ENCODE measurements at regions not wholly inside any gene's neighbourhood (a gene's known extent, or its start where the extent isn't known, plus 50 kb on each side); places are given as distances from the start of the nearest gene placed in this dataset.

- ChIA-PET CTCF (no interaction called here), POLR2A (no interaction called here)
- dilution Hi-C loops (cut with MboI; ENCODE audit: extremely low pct_ligation_motif_present, low sequenced_read_pairs) (no loop called here), intact Hi-C loops (cut with micrococcal nuclease) (no loop called here)
- Histone ChIP-seq H3K27me3 (ENCODE audit: control insufficient read depth in 2 of 2, insufficient read depth in 2 of 2, low read length in 2 of 2) (no peaks in the 10 kb centered on the region), H3K9ac (replicated peaks; ENCODE audit: extremely low read depth, insufficient read depth, low read length) (no peak overlapping the region), H3K9me3 (replicated peaks; ENCODE audit: control insufficient read depth, insufficient read depth, low read length) (no peaks in the 10 kb centered on the region), H3K36me3 (ENCODE audit: control insufficient read depth in 2 of 2, extremely low read depth in 1 of 2, insufficient read depth in 2 of 2, low read length in 2 of 2) (no peaks in the 10 kb centered on the region), H3K4me1 (ENCODE audit: control insufficient read depth, extremely low read depth, insufficient read depth, low read length) (peaks cover 12% of the 10 kb centered on the region), H3K9me1 (replicated peaks; ENCODE audit: control insufficient read depth, extremely low read depth, insufficient read depth, low read length) (no peaks in the 10 kb centered on the region), H3K79me2 (ENCODE audit: control insufficient read depth, insufficient read depth, low read length) (no peaks in the 10 kb centered on the region), H3K27ac (ENCODE audit: insufficient read depth, low read depth, low read length) (no peak overlapping the region), H4K20me1 (replicated peaks; ENCODE audit: control insufficient read depth, extremely low read depth, insufficient read depth, low read length) (no peaks in the 10 kb centered on the region), H3K4me2 (ENCODE audit: insufficient read depth, low read length) (no peak overlapping the region), H3K4me3 (replicated peaks in 1 of 3; ENCODE audit: insufficient read depth in 1 of 3, low read depth in 1 of 3, low read length in 3 of 3) (no peak overlapping the region), H2AFZ (ENCODE audit: low read depth, low read length) (no peak overlapping the region)
- DNase-seq (ENCODE audit: low read depth, low spot score) (no peak), FAIRE-seq (no peak)
- BruUV-seq (replicated peaks): no TSS peak
- TF ChIP-seq MYC (IDR thresholded peaks at IDR 0.05; ENCODE audit: low read depth, low read length) (no peak), GATA2 (IDR thresholded peaks at IDR 0.05; ENCODE audit: insufficient read depth, insufficient read length, low read depth, low read length) (no peak), EZH2 (IDR thresholded peaks at IDR 0.05; ENCODE audit: borderline replicate concordance, low read depth, low read length, severe bottlenecking) (no peak), POLR2AphosphoS5 (IDR thresholded peaks at IDR 0.05; ENCODE audit: insufficient read depth, low read depth, low read length) (no peak), POLR2A (IDR thresholded peaks at IDR 0.05; ENCODE audit: low read depth, low read length) (no peak)
Observed at GRCh38 chr3:16108424-16108823, 66.1 kb upstream of the GALNT15 start.

- H3K4me2 ChIP-seq (ENCODE audit: insufficient read depth, low read length): no peak overlapping the region
- BruUV-seq (replicated peaks): no TSS peak
- POLR2A ChIA-PET: no interaction called here
Observed at GRCh38 chr3:16109929-16110328, 64.6 kb upstream of the GALNT15 start.

More at GRCh38 chr3:16109929-16110328, 64.6 kb upstream of the GALNT15 start:
- Histone ChIP-seq H3K27me3 (ENCODE audit: control insufficient read depth in 2 of 2, insufficient read depth in 2 of 2, low read length in 2 of 2) (no peaks in the 10 kb centered on the region), H3K4me1 (ENCODE audit: control insufficient read depth, extremely low read depth, insufficient read depth, low read length) (peaks cover 12% of the 10 kb centered on the region), H3K27ac (ENCODE audit: insufficient read depth, low read depth, low read length) (no peak overlapping the region), H3K9me3 (replicated peaks; ENCODE audit: control insufficient read depth, insufficient read depth, low read length) (no peaks in the 10 kb centered on the region), H3K4me3 (replicated peaks in 1 of 3; ENCODE audit: insufficient read depth in 1 of 3, low read depth in 1 of 3, low read length in 3 of 3) (no peak overlapping the region), H2AFZ (ENCODE audit: low read depth, low read length) (no peak overlapping the region), H3K79me2 (ENCODE audit: control insufficient read depth, insufficient read depth, low read length) (no peaks in the 10 kb centered on the region), H4K20me1 (replicated peaks; ENCODE audit: control insufficient read depth, extremely low read depth, insufficient read depth, low read length) (no peaks in the 10 kb centered on the region), H3K9me1 (replicated peaks; ENCODE audit: control insufficient read depth, extremely low read depth, insufficient read depth, low read length) (no peaks in the 10 kb centered on the region), H3K36me3 (ENCODE audit: control insufficient read depth in 2 of 2, extremely low read depth in 1 of 2, insufficient read depth in 2 of 2, low read length in 2 of 2) (no peaks in the 10 kb centered on the region), H3K9ac (replicated peaks; ENCODE audit: extremely low read depth, insufficient read depth, low read length) (no peak overlapping the region)
- dilution Hi-C loops (cut with MboI; ENCODE audit: extremely low pct_ligation_motif_present, low sequenced_read_pairs) (no loop called here), intact Hi-C loops (cut with micrococcal nuclease) (loop anchor here (1.0 kb wide), 1 partner anchor 59 kb away; no protein-coding TSS in a partner anchor)
- no peak for TF ChIP-seq POLR2A (IDR thresholded peaks at IDR 0.05; ENCODE audit: low read depth, low read length)
- TF ChIP-seq FOS (IDR thresholded peaks at IDR 0.05; ENCODE audit: borderline replicate concordance, insufficient read depth, low read length): peak; percentile 20
- peak; percentile 42 for TF ChIP-seq GATA2 (IDR thresholded peaks at IDR 0.05; ENCODE audit: insufficient read depth, insufficient read length, low read depth, low read length)
- no peak for FAIRE-seq
- CTCF ChIA-PET: interaction anchor here (0.7 to 1.4 kb wide), 6 partner anchors 9 to 68 kb away, joined by 3 to 4 read pairs (median 3); no protein-coding TSS in a partner anchor
- DNase-seq (ENCODE audit: low read depth, low spot score): peak; percentile 50

Measured in endothelial cell of umbilical vein (primary cell).